ENCODE measurements at regions not wholly inside any gene's neighbourhood (a gene's known extent, or its start where the extent isn't known, plus 50 kb on each side); places are given as distances from the start of the nearest gene placed in this dataset.

GRCh38 chr11:76607431-76607830, 63.1 kb downstream of the LRRC32 start:
- no peak for DNase-seq (ENCODE audit: low read depth)

GRCh38 chr11:76605338-76606074, 65.0 kb downstream of the LRRC32 start:
- no peak for DNase-seq (ENCODE audit: low read depth)

DNA sequence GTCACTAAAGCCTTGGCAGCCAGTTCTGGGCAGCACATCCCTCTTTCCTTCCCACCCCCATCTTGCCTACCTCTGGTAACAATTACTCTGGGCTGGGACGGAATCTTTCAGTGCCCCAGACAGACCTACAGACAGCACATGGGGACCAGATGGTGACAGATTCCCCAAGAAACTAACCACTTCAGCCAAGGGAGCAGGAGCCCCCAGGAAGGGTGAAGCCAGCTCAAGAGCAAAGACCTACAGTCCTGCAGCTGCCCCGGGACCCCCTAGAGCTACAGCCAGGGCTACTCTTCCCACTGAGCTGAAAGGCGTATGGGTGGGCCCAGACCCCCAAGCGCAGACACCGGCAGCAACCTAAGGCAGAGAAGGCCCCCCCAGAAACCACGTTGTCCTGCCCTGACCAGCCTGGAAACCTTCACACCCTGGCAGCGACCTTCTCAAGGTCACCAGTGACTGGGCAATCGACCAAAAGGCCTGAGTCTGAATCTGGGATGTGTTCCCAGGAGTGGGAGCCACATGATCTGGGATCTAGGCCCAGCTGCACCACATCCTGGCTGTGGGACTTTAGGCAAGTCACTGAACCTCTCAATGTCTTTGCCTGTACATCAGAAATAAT, 65.8 kb downstream of the LRRC32 start:
- peak; percentile 98 for DNase-seq (ENCODE audit: low read depth)

DNA sequence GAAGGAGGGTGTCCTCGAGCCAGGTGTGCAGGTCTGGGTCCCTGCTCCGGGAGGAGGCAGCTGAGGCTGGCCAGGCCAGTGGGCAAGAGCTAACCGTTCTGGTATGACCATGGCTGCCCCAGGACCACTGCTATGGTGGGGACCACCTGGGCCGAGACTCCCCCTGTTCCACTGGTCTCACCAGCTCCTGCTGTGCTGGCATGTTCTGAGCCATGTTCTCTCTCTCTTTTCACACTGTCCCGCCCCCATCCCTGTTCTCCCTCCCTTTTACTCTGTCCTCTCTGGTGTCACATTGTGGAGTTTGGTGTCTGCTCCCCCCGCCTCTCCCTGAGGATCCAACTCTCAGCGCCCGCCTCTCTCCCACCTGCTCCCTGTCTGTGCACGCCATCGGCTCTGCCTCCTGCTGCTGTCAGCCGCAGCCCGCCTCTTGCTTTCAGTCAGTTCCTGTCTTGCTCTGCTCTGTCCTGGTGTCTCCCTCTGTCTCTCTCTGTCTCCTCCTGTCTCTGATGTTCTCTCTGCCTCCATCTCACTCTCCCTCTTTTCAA, 66.4 kb downstream of the LRRC32 start:
- no peak for DNase-seq (ENCODE audit: low read depth)

- DNase-seq (ENCODE audit: low read depth), result no peak
Observed at GRCh38 chr11:76603202-76603601, 67.3 kb downstream of the LRRC32 start.
